B cell (primary cell): ENCODE measurements at regions not wholly inside any gene's neighbourhood (a gene's known extent, or its start where the extent isn't known, plus 50 kb on each side); places are given as distances from the start of the nearest gene placed in this dataset.

ENCODE experiments used
- EZH2 ChIP-seq: IDR thresholded peaks from 2 replicates; pipeline ENCODE4 v1.6.1; 2012; ENCODE audit warnings: borderline replicate concordance, low read depth, mild to moderate bottlenecking, moderate library complexity, low read length; ENCODE audit not compliant: insufficient read depth, poor library complexity, severe bottlenecking
- TF ChIP-seq, protein P1 (sequence below): fragments of 200-600 bp; IDR thresholded peaks from one replicate; pipeline ENCODE4 v1.8.0; 2022; ENCODE audit warnings: antibody characterized with exemption, mild to moderate bottlenecking

DNA sequence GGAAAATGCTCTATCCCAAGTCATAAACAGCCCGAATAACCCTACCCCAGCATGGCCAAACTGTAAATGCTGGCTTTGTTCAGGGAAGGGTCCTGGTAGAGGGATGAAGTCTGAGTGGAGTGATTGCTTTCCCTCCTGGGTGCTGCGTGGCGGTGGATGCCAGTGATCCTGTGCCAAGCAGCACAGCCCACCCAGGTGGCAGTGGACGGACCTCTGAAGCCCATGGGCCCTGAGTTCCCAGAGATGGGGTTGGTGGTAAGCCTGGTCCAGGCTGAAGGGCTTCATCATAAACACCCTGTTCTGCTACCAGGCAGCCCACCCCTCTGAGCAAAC lies 69.3 kb upstream of the ITGA11 start:
- TF ChIP-seq, protein P1, sequence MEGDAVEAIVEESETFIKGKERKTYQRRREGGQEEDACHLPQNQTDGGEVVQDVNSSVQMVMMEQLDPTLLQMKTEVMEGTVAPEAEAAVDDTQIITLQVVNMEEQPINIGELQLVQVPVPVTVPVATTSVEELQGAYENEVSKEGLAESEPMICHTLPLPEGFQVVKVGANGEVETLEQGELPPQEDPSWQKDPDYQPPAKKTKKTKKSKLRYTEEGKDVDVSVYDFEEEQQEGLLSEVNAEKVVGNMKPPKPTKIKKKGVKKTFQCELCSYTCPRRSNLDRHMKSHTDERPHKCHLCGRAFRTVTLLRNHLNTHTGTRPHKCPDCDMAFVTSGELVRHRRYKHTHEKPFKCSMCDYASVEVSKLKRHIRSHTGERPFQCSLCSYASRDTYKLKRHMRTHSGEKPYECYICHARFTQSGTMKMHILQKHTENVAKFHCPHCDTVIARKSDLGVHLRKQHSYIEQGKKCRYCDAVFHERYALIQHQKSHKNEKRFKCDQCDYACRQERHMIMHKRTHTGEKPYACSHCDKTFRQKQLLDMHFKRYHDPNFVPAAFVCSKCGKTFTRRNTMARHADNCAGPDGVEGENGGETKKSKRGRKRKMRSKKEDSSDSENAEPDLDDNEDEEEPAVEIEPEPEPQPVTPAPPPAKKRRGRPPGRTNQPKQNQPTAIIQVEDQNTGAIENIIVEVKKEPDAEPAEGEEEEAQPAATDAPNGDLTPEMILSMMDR: no peak
- no peak for TF ChIP-seq EZH2
